GM12878 (cell line): ENCODE measurements at regions not wholly inside any gene's neighbourhood (a gene's known extent, or its start where the extent isn't known, plus 50 kb on each side); places are given as distances from the start of the nearest gene placed in this dataset.

Source experiments
- CBFB ChIP-seq: IDR thresholded peaks from 2 replicates; pipeline ENCODE4 v1.6.1; 2016; ENCODE audit warnings: antibody characterized with exemption, low read depth
- CHD2 ChIP-seq: IDR thresholded peaks from 2 replicates; pipeline ENCODE4 v1.6.1; 2011; ENCODE audit warnings: low read depth, low read length, improper control_type of control experiment, borderline replicate concordance
- CREB1 ChIP-seq: IDR thresholded peaks from 2 replicates; pipeline ENCODE4 v1.6.1; 2012; ENCODE audit warnings: low read depth, mild to moderate bottlenecking, inconsistent platforms
- IKZF2 ChIP-seq, 2 experiments: fragments of 450-650 bp; IDR thresholded peaks; 2 replicates each; pipeline ENCODE4 v1.6.1; 2017; ENCODE audit warnings: mild to moderate bottlenecking in 2 of 2, moderate library complexity in 2 of 2
- JUND ChIP-seq: IDR thresholded peaks from 2 replicates; pipeline ENCODE4 v1.6.1; 2012; ENCODE audit warnings: low read depth, mild to moderate bottlenecking, low read length, improper control_type of control experiment, moderate library complexity
- POLR2AphosphoS5 ChIP-seq: IDR thresholded peaks from 2 replicates; pipeline ENCODE4 v1.6.1; 2011; ENCODE audit warnings: mild to moderate bottlenecking, low read length, inconsistent platforms
- SIN3A ChIP-seq: IDR thresholded peaks from 2 replicates; pipeline ENCODE4 v1.6.1; 2012; ENCODE audit warnings: low read depth, low read length, improper control_type of control experiment
- ZNF274 ChIP-seq: IDR thresholded peaks from one replicate; pipeline ENCODE4 v1.8.0; 2011; ENCODE audit not compliant: insufficient read length, insufficient read depth
- TF ChIP-seq, protein P1 (sequence below), 3 experiments: IDR thresholded peaks in 2 of 3; conservative IDR thresholded peaks in 1 of 3; 2 replicates each; pipeline ENCODE4 v1.5.1; 2011; ENCODE audit warnings: low read depth in 3 of 3, low read length in 3 of 3, mild to moderate bottlenecking in 3 of 3, control low read depth in 2 of 3, moderate library complexity in 2 of 3, inconsistent platforms in 1 of 3, mixed read lengths in 1 of 3; ENCODE audit not compliant: control insufficient read depth in 2 of 3, insufficient read depth in 1 of 3; ENCODE audit errors: extremely low read depth in 1 of 3
- TF ChIP-seq, protein P2 (sequence below): IDR thresholded peaks from 2 replicates; pipeline ENCODE4 v1.6.1; 2012; ENCODE audit warnings: low read depth, low read length, improper control_type of control experiment

DNA sequence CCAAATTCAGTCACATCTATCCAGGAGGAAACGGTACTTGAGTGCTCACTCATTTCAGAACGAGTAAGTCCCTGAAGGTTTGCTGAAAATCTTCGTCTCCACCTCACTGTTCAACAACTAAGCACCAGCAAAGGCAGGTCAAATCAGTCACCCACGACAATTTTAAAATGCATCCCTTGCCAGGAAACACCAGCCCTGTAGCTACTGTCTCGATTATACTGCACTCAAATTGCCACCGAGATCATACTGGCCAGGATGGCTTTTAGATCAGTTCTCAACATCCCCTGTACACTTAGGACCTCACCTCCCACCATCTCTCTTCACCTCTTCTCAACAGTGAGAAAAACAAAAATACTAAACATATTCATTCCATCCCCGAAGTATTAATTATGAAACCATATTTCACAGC, 298.6 kb downstream of the AGTPBP1 start:
- TF ChIP-seq, protein P1, sequence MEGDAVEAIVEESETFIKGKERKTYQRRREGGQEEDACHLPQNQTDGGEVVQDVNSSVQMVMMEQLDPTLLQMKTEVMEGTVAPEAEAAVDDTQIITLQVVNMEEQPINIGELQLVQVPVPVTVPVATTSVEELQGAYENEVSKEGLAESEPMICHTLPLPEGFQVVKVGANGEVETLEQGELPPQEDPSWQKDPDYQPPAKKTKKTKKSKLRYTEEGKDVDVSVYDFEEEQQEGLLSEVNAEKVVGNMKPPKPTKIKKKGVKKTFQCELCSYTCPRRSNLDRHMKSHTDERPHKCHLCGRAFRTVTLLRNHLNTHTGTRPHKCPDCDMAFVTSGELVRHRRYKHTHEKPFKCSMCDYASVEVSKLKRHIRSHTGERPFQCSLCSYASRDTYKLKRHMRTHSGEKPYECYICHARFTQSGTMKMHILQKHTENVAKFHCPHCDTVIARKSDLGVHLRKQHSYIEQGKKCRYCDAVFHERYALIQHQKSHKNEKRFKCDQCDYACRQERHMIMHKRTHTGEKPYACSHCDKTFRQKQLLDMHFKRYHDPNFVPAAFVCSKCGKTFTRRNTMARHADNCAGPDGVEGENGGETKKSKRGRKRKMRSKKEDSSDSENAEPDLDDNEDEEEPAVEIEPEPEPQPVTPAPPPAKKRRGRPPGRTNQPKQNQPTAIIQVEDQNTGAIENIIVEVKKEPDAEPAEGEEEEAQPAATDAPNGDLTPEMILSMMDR (IDR thresholded peaks at IDR 0.05 in 2 of 3, conservative IDR thresholded peaks at IDR 0.05 in 1 of 3; ENCODE audit: control insufficient read depth in 2 of 3, extremely low read depth in 1 of 3, insufficient read depth in 1 of 3, low read depth in 3 of 3, low read length in 3 of 3) = no peak
- TF ChIP-seq POLR2AphosphoS5 (no peak), SIN3A (no peak), JUND (no peak), CBFB (no peak), CHD2 (no peak), ZNF274 (no peak), CREB1 (no peak), IKZF2 (IDR thresholded peaks at IDR 0.05) (no peak)
- TF ChIP-seq, protein P2, sequence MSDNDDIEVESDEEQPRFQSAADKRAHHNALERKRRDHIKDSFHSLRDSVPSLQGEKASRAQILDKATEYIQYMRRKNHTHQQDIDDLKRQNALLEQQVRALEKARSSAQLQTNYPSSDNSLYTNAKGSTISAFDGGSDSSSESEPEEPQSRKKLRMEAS = no peak
